Keratinocyte (primary cell): ENCODE measurements at regions not wholly inside any gene's neighbourhood (a gene's known extent, or its start where the extent isn't known, plus 50 kb on each side); places are given as distances from the start of the nearest gene placed in this dataset.

Source experiments
- DNase-seq: peaks from one replicate; pipeline ENCODE4 v3.0.0-alpha.2; 2011; ENCODE audit warnings: low read depth, missing footprints, low spot score
- FAIRE-seq: peaks from 2 replicates; lab custom pipeline; 2011; peaks lifted over from hg19 to GRCh38; lab: Jason Lieb, UNC
- H2AFZ ChIP-seq: 2 replicates; pipeline ENCODE4 v1.6.0; 2012; ENCODE audit warnings: low read length, control low read depth, inconsistent platforms; ENCODE audit not compliant: control insufficient read depth
- H3K27ac ChIP-seq: 2 replicates; pipeline ENCODE4 v1.5.1; 2011; ENCODE audit warnings: low read length; ENCODE audit not compliant: control insufficient read depth, insufficient read depth
- H3K27me3 ChIP-seq: 3 replicates; pipeline ENCODE4 v1.6.0; 2011; ENCODE audit warnings: low read length; ENCODE audit not compliant: control insufficient read depth, insufficient read depth; ENCODE audit errors: extremely low read depth
- H3K36me3 ChIP-seq, 2 experiments: 2 replicates in 1 of 2; 3 replicates in 1 of 2; pipeline ENCODE4 v1.5.1; 2011; ENCODE audit warnings: low read length in 2 of 2, mild to moderate bottlenecking in 1 of 2; ENCODE audit not compliant: control insufficient read depth in 2 of 2, insufficient read depth in 2 of 2; ENCODE audit errors: extremely low read depth in 1 of 2
- H3K4me1 ChIP-seq: 3 replicates; pipeline ENCODE4 v1.5.1; 2011; ENCODE audit warnings: low read length; ENCODE audit not compliant: control insufficient read depth, insufficient read depth; ENCODE audit errors: extremely low read depth
- H3K4me2 ChIP-seq: 3 replicates; pipeline ENCODE4 v1.6.0; 2011; ENCODE audit warnings: low read depth, low read length; ENCODE audit not compliant: control insufficient read depth, insufficient read depth; ENCODE audit errors: extremely low read depth
- H3K4me3 ChIP-seq, 3 experiments: fragments of 200-600 bp in 1 of 3; sonication (generic) in 1 of 3; 2 replicates in 2 of 3; 3 replicates in 1 of 3; pipeline ENCODE4 v1.5.1; 2011 to 2016; ENCODE audit warnings: low read length in 3 of 3, mild to moderate bottlenecking in 3 of 3, control low read depth in 2 of 3, inconsistent platforms in 1 of 3, low read depth in 1 of 3, mixed read lengths in 1 of 3, mixed run types in 1 of 3, moderate library complexity in 1 of 3; ENCODE audit not compliant: control insufficient read depth in 2 of 3, insufficient read depth in 2 of 3; ENCODE audit errors: extremely low read depth in 1 of 3
- H3K79me2 ChIP-seq: 2 replicates; pipeline ENCODE4 v1.6.0; 2012; ENCODE audit warnings: low read length; ENCODE audit not compliant: control insufficient read depth, insufficient read depth
- H3K9ac ChIP-seq: 3 replicates; pipeline ENCODE4 v1.6.0; 2011; ENCODE audit warnings: low read length; ENCODE audit not compliant: control insufficient read depth, insufficient read depth; ENCODE audit errors: extremely low read depth
- H3K9me1 ChIP-seq: 3 replicates; pipeline ENCODE4 v1.6.0; 2011; ENCODE audit warnings: low read length; ENCODE audit not compliant: control insufficient read depth, insufficient read depth; ENCODE audit errors: extremely low read depth
- H3K9me3 ChIP-seq: 2 replicates; pipeline ENCODE4 v1.5.1; 2012; ENCODE audit warnings: low read depth, low read length; ENCODE audit not compliant: control insufficient read depth
- H4K20me1 ChIP-seq: 3 replicates; pipeline ENCODE4 v1.6.0; 2011; ENCODE audit warnings: low read length; ENCODE audit not compliant: control insufficient read depth, insufficient read depth; ENCODE audit errors: extremely low read depth
- EZH2 ChIP-seq: IDR thresholded peaks from one replicate; pipeline ENCODE4 v1.6.1; 2012; ENCODE audit warnings: inconsistent platforms, mild to moderate bottlenecking, low read length, moderate library complexity
- dilution Hi-C: fragments of 300-500 bp; cut with MboI; formaldehyde crosslinking; loops from one replicate; pipeline ENCODE4 v1.7.0; 2020; ENCODE audit warnings: low sequenced_read_pairs; ENCODE audit not compliant: extremely low pct_ligation_motif_present
- TF ChIP-seq, protein P1 (sequence below), 3 experiments: IDR thresholded peaks in 1 of 3; conservative IDR thresholded peaks in 1 of 3; optimal IDR thresholded peaks in 1 of 3; 2 replicates in 2 of 3; 3 replicates in 1 of 3; pipeline versions ENCODE3 to v1.5.1; 2011; ENCODE audit warnings: low read length in 3 of 3, mild to moderate bottlenecking in 3 of 3, moderate library complexity in 2 of 3, control low read depth in 1 of 3, inconsistent platforms in 1 of 3; ENCODE audit not compliant: insufficient read depth in 2 of 3; ENCODE audit errors: extremely low read depth in 1 of 3

- Histone ChIP-seq H3K4me1 (no peaks in the 10 kb centered on the region), H3K9me3 (no peaks in the 10 kb centered on the region), H3K27me3 (no peaks in the 10 kb centered on the region), H3K4me3 (no peak overlapping the region), H2AFZ (no peak overlapping the region), H3K79me2 (no peaks in the 10 kb centered on the region), H3K4me2 (no peak overlapping the region), H3K27ac (no peak overlapping the region), H3K9ac (no peak overlapping the region), H4K20me1 (no peaks in the 10 kb centered on the region), H3K9me1 (no peaks in the 10 kb centered on the region), H3K36me3 (no peaks in the 10 kb centered on the region)
- FAIRE-seq (no peak), DNase-seq (no peak)
- TF ChIP-seq EZH2, result no peak
- TF ChIP-seq, protein P1, sequence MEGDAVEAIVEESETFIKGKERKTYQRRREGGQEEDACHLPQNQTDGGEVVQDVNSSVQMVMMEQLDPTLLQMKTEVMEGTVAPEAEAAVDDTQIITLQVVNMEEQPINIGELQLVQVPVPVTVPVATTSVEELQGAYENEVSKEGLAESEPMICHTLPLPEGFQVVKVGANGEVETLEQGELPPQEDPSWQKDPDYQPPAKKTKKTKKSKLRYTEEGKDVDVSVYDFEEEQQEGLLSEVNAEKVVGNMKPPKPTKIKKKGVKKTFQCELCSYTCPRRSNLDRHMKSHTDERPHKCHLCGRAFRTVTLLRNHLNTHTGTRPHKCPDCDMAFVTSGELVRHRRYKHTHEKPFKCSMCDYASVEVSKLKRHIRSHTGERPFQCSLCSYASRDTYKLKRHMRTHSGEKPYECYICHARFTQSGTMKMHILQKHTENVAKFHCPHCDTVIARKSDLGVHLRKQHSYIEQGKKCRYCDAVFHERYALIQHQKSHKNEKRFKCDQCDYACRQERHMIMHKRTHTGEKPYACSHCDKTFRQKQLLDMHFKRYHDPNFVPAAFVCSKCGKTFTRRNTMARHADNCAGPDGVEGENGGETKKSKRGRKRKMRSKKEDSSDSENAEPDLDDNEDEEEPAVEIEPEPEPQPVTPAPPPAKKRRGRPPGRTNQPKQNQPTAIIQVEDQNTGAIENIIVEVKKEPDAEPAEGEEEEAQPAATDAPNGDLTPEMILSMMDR (optimal IDR thresholded peaks at IDR 0.05 in 1 of 3, IDR thresholded peaks at IDR 0.05 in 1 of 3, conservative IDR thresholded peaks at IDR 0.05 in 1 of 3; ENCODE audit: extremely low read depth in 1 of 3, insufficient read depth in 2 of 3, low read length in 3 of 3), result no peak
- dilution Hi-C loops, result no loop called here
Observed at GRCh38 chr2:76679025-76679396, 843.2 kb downstream of the LRRTM4 start.

GRCh38 chr2:76678383-76679024 lies 843.7 kb downstream of the LRRTM4 start:
- DNase-seq, result no peak
- no peak overlapping the region for H3K27ac ChIP-seq
- H3K9me3 ChIP-seq, result no peaks in the 10 kb centered on the region
- no peaks in the 10 kb centered on the region for H4K20me1 ChIP-seq
- H3K79me2 ChIP-seq, result no peaks in the 10 kb centered on the region
- H3K27me3 ChIP-seq, result no peaks in the 10 kb centered on the region
- dilution Hi-C loops, result no loop called here
- H3K4me3 ChIP-seq, result no peak overlapping the region
- H3K4me1 ChIP-seq, result no peaks in the 10 kb centered on the region
- no peak for FAIRE-seq
- H3K9me1 ChIP-seq, result no peaks in the 10 kb centered on the region
- no peaks in the 10 kb centered on the region for H3K36me3 ChIP-seq
- no peak overlapping the region for H2AFZ ChIP-seq
- no peak overlapping the region for H3K9ac ChIP-seq
- TF ChIP-seq EZH2, result no peak
- TF ChIP-seq, protein P1 (optimal IDR thresholded peaks at IDR 0.05 in 1 of 3, IDR thresholded peaks at IDR 0.05 in 1 of 3, conservative IDR thresholded peaks at IDR 0.05 in 1 of 3; ENCODE audit: extremely low read depth in 1 of 3, insufficient read depth in 2 of 3, low read length in 3 of 3), result no peak
- no peak overlapping the region for H3K4me2 ChIP-seq
